H1 (cell line): ENCODE measurements at regions not wholly inside any gene's neighbourhood (a gene's known extent, or its start where the extent isn't known, plus 50 kb on each side); places are given as distances from the start of the nearest gene placed in this dataset.

ENCODE experiments used
- CTCF ChIA-PET: fragments of 300-600 bp; sonication (Branson Sonifier 250); formaldehyde crosslinking; loops from one replicate; lab custom pipeline; 2021; ENCODE audit not compliant: partially characterized antibody; lab: Charles Lee
- POLR2A ChIA-PET: fragments of 300-600 bp; sonication (Branson Sonifier 250); formaldehyde crosslinking; loops from one replicate; lab custom pipeline; 2021; ENCODE audit warnings: inconsistent platforms; ENCODE audit not compliant: partially characterized antibody; lab: Charles Lee
- DNase-seq, 2 experiments: peaks; one replicate each; pipeline versions ENCODE4 v3.0.0 to v3.0.0-alpha.2; 2010 to 2022; ENCODE audit warnings: low spot score in 2 of 2, low read depth in 1 of 2, mixed read lengths in 1 of 2
- FAIRE-seq: peaks from 2 replicates; lab custom pipeline; 2011; peaks lifted over from hg19 to GRCh38; lab: Jason Lieb, UNC
- H2AFZ ChIP-seq: 2 replicates; pipeline ENCODE4 v1.8.1; 2012; ENCODE audit warnings: low read length, inconsistent platforms
- H2AK5ac ChIP-seq: 2 replicates; pipeline ENCODE4 v1.6.1; 2013; ENCODE audit warnings: low read depth, low read length
- H2BK120ac ChIP-seq: replicated peaks from 2 replicates; pipeline ENCODE3; 2013; ENCODE audit warnings: low read depth, low read length, inconsistent platforms
- H2BK12ac ChIP-seq: 2 replicates; pipeline ENCODE4 v1.6.1; 2013; ENCODE audit warnings: low read depth, low read length
- H2BK15ac ChIP-seq: 2 replicates; pipeline ENCODE4 v1.6.1; 2013; ENCODE audit warnings: low read length
- H2BK20ac ChIP-seq: 2 replicates; pipeline ENCODE4 v1.6.1; 2013; ENCODE audit warnings: low read length
- H2BK5ac ChIP-seq: 2 replicates; pipeline ENCODE4 v1.6.1; 2013; ENCODE audit warnings: low read depth, low read length
- H3K14ac ChIP-seq: 2 replicates; pipeline ENCODE4 v1.6.1; 2013; ENCODE audit warnings: inconsistent platforms; ENCODE audit not compliant: insufficient read length
- H3K18ac ChIP-seq: 2 replicates; pipeline ENCODE4 v1.6.1; 2013; ENCODE audit warnings: low read length; ENCODE audit errors: extremely low read depth
- H3K23ac ChIP-seq: 2 replicates; pipeline ENCODE4 v1.6.1; 2013; ENCODE audit warnings: inconsistent platforms; ENCODE audit not compliant: insufficient read length
- H3K23me2 ChIP-seq: 2 replicates; pipeline ENCODE4 v1.6.1; 2013; ENCODE audit warnings: low read depth, low read length
- H3K27ac ChIP-seq: 2 replicates; pipeline ENCODE4 v1.6.1; 2011; ENCODE audit warnings: low read depth, low read length, inconsistent platforms
- H3K27me3 ChIP-seq, 4 experiments: replicated peaks in 1 of 4; 1 replicate in 1 of 4; 2 replicates in 3 of 4; pipeline versions ENCODE4 v1.6.1 to v1.8.1; 2011 to 2013; ENCODE audit warnings: low read length in 3 of 4, mild to moderate bottlenecking in 3 of 4, inconsistent platforms in 2 of 4, mixed read lengths in 2 of 4, moderate library complexity in 1 of 4; ENCODE audit not compliant: control insufficient read depth in 3 of 4, insufficient read depth in 3 of 4; ENCODE audit errors: extremely low read depth in 1 of 4
- H3K36me3 ChIP-seq, 4 experiments: 2 replicates each; pipeline versions ENCODE4 v1.6.1 to v1.8.1; 2011 to 2013; ENCODE audit warnings: mild to moderate bottlenecking in 4 of 4, low read length in 3 of 4, moderate library complexity in 2 of 4, control low read depth in 1 of 4, inconsistent platforms in 1 of 4; ENCODE audit not compliant: insufficient read depth in 4 of 4, control insufficient read depth in 2 of 4
- H3K4ac ChIP-seq: replicated peaks from 2 replicates; pipeline ENCODE3; 2013; ENCODE audit warnings: low read length, low read depth, mixed read lengths, inconsistent platforms; ENCODE audit not compliant: insufficient read length
- H3K4me1 ChIP-seq, 4 experiments: replicated peaks in 1 of 4; 1 replicate in 1 of 4; 2 replicates in 3 of 4; pipeline versions ENCODE4 v1.6.1 to v1.8.1; 2011 to 2013; ENCODE audit warnings: low read length in 3 of 4, inconsistent platforms in 2 of 4, mixed read lengths in 1 of 4; ENCODE audit not compliant: insufficient read depth in 4 of 4, control insufficient read depth in 3 of 4
- H3K4me2 ChIP-seq, 2 experiments: 2 replicates each; pipeline versions ENCODE4 v1.6.1 to v1.8.1; 2011 to 2013; ENCODE audit warnings: low read depth in 2 of 2, low read length in 2 of 2, control low read depth in 1 of 2, inconsistent platforms in 1 of 2, mild to moderate bottlenecking in 1 of 2; ENCODE audit not compliant: insufficient read depth in 1 of 2
- H3K4me3 ChIP-seq, 4 experiments: fragments of 200-600, 300-600 bp in 1 of 4; sonication (generic), shearing (Covaris generic), sonication (Bioruptor Twin) in 1 of 4; 2 replicates each; pipeline versions ENCODE4 v1.5.1 to v1.8.1; 2011 to 2016; ENCODE audit warnings: low read length in 4 of 4, low read depth in 3 of 4, control low read depth in 2 of 4, inconsistent platforms in 2 of 4, mild to moderate bottlenecking in 2 of 4, mixed read lengths in 1 of 4, moderate library complexity in 1 of 4; ENCODE audit not compliant: insufficient read depth in 2 of 4; ENCODE audit errors: extremely low read depth in 1 of 4
- H3K56ac ChIP-seq: replicated peaks from 2 replicates; pipeline ENCODE3; 2013; ENCODE audit warnings: low read depth, mild to moderate bottlenecking, mixed read lengths, low read length, inconsistent platforms; ENCODE audit not compliant: insufficient read length
- H3K79me1 ChIP-seq: 2 replicates; pipeline ENCODE4 v1.6.1; 2013; ENCODE audit warnings: low read depth, low read length, control low read depth
- H3K79me2 ChIP-seq, 2 experiments: 2 replicates each; pipeline versions ENCODE4 v1.6.1 to v1.8.1; 2012 to 2013; ENCODE audit warnings: low read length in 2 of 2, mild to moderate bottlenecking in 2 of 2, inconsistent platforms in 1 of 2; ENCODE audit not compliant: insufficient read depth in 2 of 2, control insufficient read depth in 1 of 2
- H3K9ac ChIP-seq, 4 experiments: replicated peaks in 1 of 4; 1 replicate in 1 of 4; 2 replicates in 3 of 4; pipeline versions ENCODE4 v1.6.1 to v1.8.1; 2011 to 2013; ENCODE audit warnings: low read depth in 3 of 4, low read length in 3 of 4, control low read depth in 2 of 4, mild to moderate bottlenecking in 2 of 4, moderate library complexity in 2 of 4, inconsistent platforms in 1 of 4; ENCODE audit errors: extremely low read depth in 1 of 4
- H3K9me3 ChIP-seq, 2 experiments: 2 replicates each; pipeline versions ENCODE4 v1.6.1 to v1.8.1; 2012 to 2013; ENCODE audit warnings: mild to moderate bottlenecking in 2 of 2, moderate library complexity in 2 of 2, control low read depth in 1 of 2, inconsistent platforms in 1 of 2, low read depth in 1 of 2, low read length in 1 of 2, mixed read lengths in 1 of 2; ENCODE audit not compliant: insufficient read depth in 2 of 2
- H4K20me1 ChIP-seq, 2 experiments: replicated peaks in 1 of 2; 2 replicates each; pipeline versions ENCODE3 to v1.8.1; 2011 to 2013; ENCODE audit warnings: inconsistent platforms in 2 of 2, low read length in 2 of 2, mild to moderate bottlenecking in 1 of 2; ENCODE audit not compliant: insufficient read depth in 2 of 2, control insufficient read depth in 1 of 2
- H4K5ac ChIP-seq: 2 replicates; pipeline ENCODE4 v1.6.1; 2013; ENCODE audit warnings: low read length, low read depth, mixed read lengths, inconsistent platforms; ENCODE audit not compliant: insufficient read length
- H4K8ac ChIP-seq: 2 replicates; pipeline ENCODE4 v1.8.0; 2013; ENCODE audit warnings: mild to moderate bottlenecking, moderate library complexity, low read length, inconsistent platforms; ENCODE audit not compliant: insufficient read depth; ENCODE audit errors: extremely low read depth
- H4K91ac ChIP-seq: replicated peaks from 2 replicates; pipeline ENCODE3; 2013; ENCODE audit warnings: low read length, mixed read lengths, inconsistent platforms; ENCODE audit not compliant: insufficient read length
- RAD21 ChIP-seq, 2 experiments: IDR thresholded peaks in 1 of 2; conservative IDR thresholded peaks in 1 of 2; 2 replicates each; pipeline ENCODE4 v1.6.1; 2011; ENCODE audit warnings: low read depth in 2 of 2, low read length in 2 of 2, improper control_type of control experiment in 1 of 2, inconsistent platforms in 1 of 2, mild to moderate bottlenecking in 1 of 2, moderate library complexity in 1 of 2
- SIX5 ChIP-seq: IDR thresholded peaks from 2 replicates; pipeline ENCODE4 v1.6.1; 2011; ENCODE audit warnings: mild to moderate bottlenecking, low read depth, low read length
- WGBS, 2 experiments: shearing (Covaris generic) in 1 of 2; methylation state at CpG; one replicate each; pipeline versions ENCODE4 v1.1.6 to v1.1.7; 2013 to 2015; ENCODE audit warnings: low lambda C conversion rate in 2 of 2, mixed read lengths in 2 of 2, inconsistent platforms in 1 of 2, low coverage in 1 of 2, missing lambda C conversion rate in 1 of 2; ENCODE audit not compliant: insufficient replicate concordance in 2 of 2, insufficient coverage in 1 of 2, insufficient read length in 1 of 2; ENCODE audit errors: extremely low coverage in 1 of 2, missing lambda C conversion rate in 1 of 2; 5-methylcytosine and 5-hydroxymethylcytosine counted together

DNA sequence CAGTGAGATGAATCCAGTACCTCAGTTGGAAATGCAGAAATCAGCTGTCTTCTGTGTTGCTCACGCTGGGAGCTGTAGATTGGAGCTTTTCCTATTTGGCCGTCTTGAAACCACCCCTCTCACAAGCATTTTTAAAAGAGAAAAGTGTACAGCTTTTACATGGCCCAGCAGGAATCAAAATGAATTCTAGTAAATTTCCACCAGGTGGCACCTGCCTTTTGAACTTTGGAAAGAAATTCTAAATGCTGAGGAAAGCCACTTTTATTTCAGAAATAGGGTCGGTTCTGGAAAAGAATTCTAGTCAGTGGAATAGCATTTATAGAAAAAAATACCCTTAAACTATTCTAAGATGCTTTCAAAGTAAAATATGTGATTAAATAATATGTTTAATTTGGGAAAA, 647.8 kb downstream of the CD109 start:
- Histone ChIP-seq H2BK20ac (no peak overlapping the region), H2BK5ac (no peak overlapping the region), H3K9me3 (peaks cover 10% of the 10 kb centered on the region in 2 experiments; a peak in 3 of 4 replicates), H3K4me1 (no peaks in the 10 kb centered on the region), H3K18ac (no peak overlapping the region), H2BK15ac (no peak overlapping the region), H3K4ac (no peak overlapping the region), H4K91ac (no peak overlapping the region), H2BK120ac (no peak overlapping the region), H3K79me1 (no peaks in the 10 kb centered on the region), H3K14ac (no peak overlapping the region), H2AK5ac (no peak overlapping the region), H3K56ac (no peak overlapping the region), H4K5ac (no peak overlapping the region), H2AFZ (no peak overlapping the region), H3K4me3 (no peak overlapping the region), H3K4me2 (no peak overlapping the region), H3K9ac (no peak overlapping the region), H4K20me1 (no peaks in the 10 kb centered on the region), H3K36me3 (no peaks in the 10 kb centered on the region), H3K79me2 (no peaks in the 10 kb centered on the region), H3K27ac (no peak overlapping the region), H4K8ac (no peak overlapping the region), H3K23me2 (no peaks in the 10 kb centered on the region), H3K23ac (no peak overlapping the region), H3K27me3 (no peaks in the 10 kb centered on the region), H2BK12ac (no peak overlapping the region)
- 0 out of 4 replicates have a peak, but pooled peaks of 1 of the 2 experiments have one; percentile 6 for TF ChIP-seq RAD21 (IDR thresholded peaks at IDR 0.05 in 1 of 2, conservative IDR thresholded peaks at IDR 0.05 in 1 of 2; ENCODE audit: low read depth in 2 of 2, low read length in 2 of 2)
- TF ChIP-seq SIX5, result no peak
- CTCF ChIA-PET, result interaction anchor here (0.6 to 1.2 kb wide), 2 partner anchors 174 to 232 kb away, joined by 3 read pairs; no protein-coding TSS in a partner anchor
- DNase-seq, result no peak
- WGBS, 2 experiments, result 96% methylated on average over 3 of the region's 3 CpGs; no CpG with 5 or more reads in 1 of the 2 experiments
- POLR2A ChIA-PET, result no interaction called here
- FAIRE-seq, result no peak
